Heart left ventricle (tissue), 16 donors: ENCODE measurements at regions not wholly inside any gene's neighbourhood (a gene's known extent, or its start where the extent isn't known, plus 50 kb on each side); places are given as distances from the start of the nearest gene placed in this dataset.
A peak's percentile ranks its signal among the peaks of the same experiment; 100 is the strongest.

Experiments
- ATAC-seq, 4 donors: fragments of 200-7000 bp; cut with Tn5 transposase; one replicate each; pipeline ENCODE4 v1.9.1; 2020 to 2022; ENCODE audit warnings: moderate library complexity in 4 of 4, mild to moderate bottlenecking in 3 of 4, moderate number of reproducible peaks in 1 of 4
- DNase-seq, 5 donors: peaks; one replicate each; pipeline ENCODE4 v3.0.0-alpha.2; 2020
- H3K27ac ChIP-seq, 12 donors: fragments of 200-600 bp; sonication (generic) in 4 of 12; one replicate each; pipeline versions ENCODE4 v1.5.0 to v1.8.0; 2016 to 2022; ENCODE audit warnings: mild to moderate bottlenecking in 2 of 12
- H3K27me3 ChIP-seq, 9 donors: fragments of 200-600 bp; sonication (generic) in 2 of 9; one replicate each; pipeline versions ENCODE4 v1.5.1 to v1.8.0; 2016 to 2022; ENCODE audit warnings: mild to moderate bottlenecking in 3 of 9
- H3K36me3 ChIP-seq, 9 donors: fragments of 200-600 bp; sonication (generic) in 2 of 9; one replicate each; pipeline versions ENCODE4 v1.5.0 to v1.8.0; 2018 to 2022; ENCODE audit warnings: mild to moderate bottlenecking in 2 of 9
- H3K4me1 ChIP-seq, 12 donors: fragments of 200-600 bp; sonication (generic) in 4 of 12; one replicate each; pipeline versions ENCODE4 v1.5.0 to v1.8.0; 2016 to 2022; ENCODE audit warnings: mild to moderate bottlenecking in 3 of 12
- H3K4me3 ChIP-seq, 12 donors: fragments of 200-600 bp; sonication (generic) in 4 of 12; one replicate each; pipeline versions ENCODE4 v1.5.0 to v1.8.0; 2017 to 2022; ENCODE audit warnings: mild to moderate bottlenecking in 9 of 12, moderate library complexity in 4 of 12
- H3K9me3 ChIP-seq, 12 donors: fragments of 200-600 bp; sonication (generic) in 4 of 12; one replicate each; pipeline versions ENCODE4 v1.5.0 to v1.8.0; 2016 to 2022; ENCODE audit warnings: mild to moderate bottlenecking in 1 of 12
- POLR2A ChIP-seq, 2 donors: fragments of 450-650 bp; IDR thresholded peaks; one replicate each; pipeline ENCODE4 v1.6.1; 2017; ENCODE audit warnings: antibody characterized with exemption in 2 of 2, mild to moderate bottlenecking in 2 of 2, moderate library complexity in 2 of 2
- WGBS, 4 donors: extraction: QIAGEN DNeasy Blood & Tissue Kit in 2 of 4; methylation state at CpG; one replicate each; pipeline versions ENCODE4 v1.1.5 to v1.1.7; 2013 to 2018; 5-methylcytosine and 5-hydroxymethylcytosine counted together
- intact Hi-C, 10 donors: fragments of 100-400 bp; cut with DNase I; formaldehyde crosslinking; loops; one replicate each; pipeline versions ENCODE4 v1.11.1 to v1.14.2; 2022
- TF ChIP-seq, protein P1 (sequence below), 12 donors: fragments of 200-600 bp; sonication (generic) in 4 of 12; IDR thresholded peaks; one replicate each; pipeline versions ENCODE4 v1.5.0 to v1.8.0; 2018 to 2022; ENCODE audit warnings: antibody characterized with exemption in 12 of 12, mild to moderate bottlenecking in 5 of 12
- donor health status: ischemic (EF 13 %, LVEDD 7.1; RV severe dilation, severe dysfunction).
- donor health status: healthy with polysubstance abuse.
- donor health status: DM: no; HTN: yes; CAD: no.
- donor health status: DM: no; HTN: no; CAD: no.
- donor health status: ischemic (EF 25% LVEDD 6.9; RV normal size, moderate dysfunction).
- donor health status: ischemic (EF 25% LVEDD 5.7; RV mildly dilated, moderate dysfunction).
- donor health status: healthy.
- donor health status: DM: yes; HTN: yes; CAD: no.
- donor health status: ischemic (EF 35%, LVEDD 5.7; RV mildly dilated, moderate dysfunction).
- donor health status: nonischemic (EF 11% LVEDD 7.7; RV severe dilation, severe dysfunction).
- donor health status: DM: yes; HTN: yes; CAD: no.
- donor health status: PGD.
- donor health status: ischemic (EF 29% LVEDD 5.4; RV normal size, mild dysfunction).
- donor health status: nonischemic (EF 23%, LVEDD 6.1; RV moderate dilation, normal function).

DNA sequence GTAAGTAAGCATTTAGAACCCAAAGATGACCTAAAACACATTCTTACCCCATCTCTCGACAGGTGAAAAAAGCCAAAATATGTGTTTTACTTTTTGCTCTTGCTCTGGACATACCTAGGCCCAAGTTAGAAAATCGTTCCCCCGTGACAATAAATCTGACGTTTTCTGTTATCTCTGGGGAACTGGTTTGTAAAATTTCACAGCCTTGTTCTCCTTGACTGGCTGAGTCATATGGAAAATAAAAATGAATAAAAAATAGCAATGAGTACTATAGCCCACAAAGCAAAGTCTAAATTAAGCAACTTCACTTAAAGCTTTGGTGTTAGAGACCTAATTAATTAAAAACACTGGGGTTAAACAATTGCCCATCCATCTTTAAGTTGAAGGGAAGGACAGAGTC, 286.9 kb upstream of the CLINT1 start:
- H3K27me3 ChIP-seq = no peaks in the 10 kb centered on the region
- no peak for ATAC-seq
- intact Hi-C loops = no loop called here
- H3K4me1 ChIP-seq = peaks cover 0 to 8% (median 0%) of the 10 kb centered on the region in 12 donors
- TF ChIP-seq POLR2A (IDR thresholded peaks at IDR 0.05) = no peak
- TF ChIP-seq, protein P1, sequence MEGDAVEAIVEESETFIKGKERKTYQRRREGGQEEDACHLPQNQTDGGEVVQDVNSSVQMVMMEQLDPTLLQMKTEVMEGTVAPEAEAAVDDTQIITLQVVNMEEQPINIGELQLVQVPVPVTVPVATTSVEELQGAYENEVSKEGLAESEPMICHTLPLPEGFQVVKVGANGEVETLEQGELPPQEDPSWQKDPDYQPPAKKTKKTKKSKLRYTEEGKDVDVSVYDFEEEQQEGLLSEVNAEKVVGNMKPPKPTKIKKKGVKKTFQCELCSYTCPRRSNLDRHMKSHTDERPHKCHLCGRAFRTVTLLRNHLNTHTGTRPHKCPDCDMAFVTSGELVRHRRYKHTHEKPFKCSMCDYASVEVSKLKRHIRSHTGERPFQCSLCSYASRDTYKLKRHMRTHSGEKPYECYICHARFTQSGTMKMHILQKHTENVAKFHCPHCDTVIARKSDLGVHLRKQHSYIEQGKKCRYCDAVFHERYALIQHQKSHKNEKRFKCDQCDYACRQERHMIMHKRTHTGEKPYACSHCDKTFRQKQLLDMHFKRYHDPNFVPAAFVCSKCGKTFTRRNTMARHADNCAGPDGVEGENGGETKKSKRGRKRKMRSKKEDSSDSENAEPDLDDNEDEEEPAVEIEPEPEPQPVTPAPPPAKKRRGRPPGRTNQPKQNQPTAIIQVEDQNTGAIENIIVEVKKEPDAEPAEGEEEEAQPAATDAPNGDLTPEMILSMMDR (IDR thresholded peaks at IDR 0.05) = no peak
- no peaks in the 10 kb centered on the region for H3K9me3 ChIP-seq
- no peaks in the 10 kb centered on the region for H3K36me3 ChIP-seq
- DNase-seq = no peak
- peak overlapping the region in 1 of 12 donors; percentile 70 for H3K27ac ChIP-seq
- 83 to 86% (median 85%) methylated on average over 4 of the region's 4 CpGs for WGBS, 4 donors
- no peak overlapping the region for H3K4me3 ChIP-seq

DNA sequence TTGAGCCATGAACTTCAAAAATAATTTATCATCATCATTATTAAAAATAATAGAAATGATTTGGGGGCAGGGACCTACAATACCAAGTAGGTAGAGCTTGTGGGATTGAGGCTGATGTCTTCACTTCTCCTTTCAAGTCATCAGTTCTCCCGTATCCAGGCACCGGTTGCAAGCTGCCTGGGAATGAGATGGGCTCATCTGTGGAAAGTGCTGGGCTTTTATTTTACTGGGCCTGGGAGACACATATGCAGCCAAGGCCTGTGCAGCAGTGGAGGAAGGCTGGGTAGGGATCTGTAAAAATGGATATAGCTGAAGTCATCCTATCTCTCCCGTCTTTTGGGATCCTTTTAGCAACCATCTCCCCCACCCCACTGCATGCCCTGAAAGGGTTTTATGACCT, 284.1 kb upstream of the CLINT1 start:
- H3K9me3 ChIP-seq = no peaks in the 10 kb centered on the region
- ATAC-seq (no peak), DNase-seq (no peak)
- 60 to 63% (median 62%) methylated on average over 3 of the region's 3 CpGs for WGBS, 4 donors
- no peaks in the 10 kb centered on the region for H3K36me3 ChIP-seq
- no peak overlapping the region for H3K4me3 ChIP-seq
- H3K27ac ChIP-seq = no peak overlapping the region
- TF ChIP-seq, protein P1 (IDR thresholded peaks at IDR 0.05) = no peak
- no peak for TF ChIP-seq POLR2A (IDR thresholded peaks at IDR 0.05)
- H3K4me1 ChIP-seq = peaks cover 0 to 18% (median 0%) of the 10 kb centered on the region in 12 donors
- intact Hi-C loops = no loop called here
- H3K27me3 ChIP-seq = no peaks in the 10 kb centered on the region

DNA sequence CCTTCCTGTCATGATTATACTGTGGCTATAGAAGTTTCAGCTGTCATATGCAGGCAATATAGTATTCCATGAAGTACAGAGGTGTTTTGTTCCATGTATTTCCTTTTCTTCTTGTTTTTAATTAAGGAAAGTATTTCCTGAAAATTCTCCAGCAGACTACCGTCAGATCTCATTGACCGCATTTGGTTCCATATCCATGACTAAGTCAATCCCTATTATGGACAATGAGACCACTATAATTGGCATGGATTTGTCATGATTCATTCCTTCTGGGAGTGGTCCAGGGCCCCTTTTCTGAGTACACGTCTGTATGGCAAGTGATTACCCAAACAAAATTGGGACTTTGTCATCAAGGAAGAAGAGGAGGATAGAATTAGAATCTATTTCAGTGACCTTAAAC, 283.2 kb upstream of the CLINT1 start:
- no peak for DNase-seq
- H3K27ac ChIP-seq = no peak overlapping the region
- peaks cover 0 to 18% (median 0%) of the 10 kb centered on the region in 12 donors for H3K4me1 ChIP-seq
- ATAC-seq = no peak
- intact Hi-C loops = no loop called here
- 67 to 81% (median 75%) methylated on average over 3 of the region's 3 CpGs for WGBS, 4 donors
- H3K27me3 ChIP-seq = no peaks in the 10 kb centered on the region
- no peak overlapping the region for H3K4me3 ChIP-seq
- TF ChIP-seq, protein P1 (IDR thresholded peaks at IDR 0.05) = no peak
- TF ChIP-seq POLR2A (IDR thresholded peaks at IDR 0.05) = no peak
- no peaks in the 10 kb centered on the region for H3K36me3 ChIP-seq
- H3K9me3 ChIP-seq = no peaks in the 10 kb centered on the region

DNA sequence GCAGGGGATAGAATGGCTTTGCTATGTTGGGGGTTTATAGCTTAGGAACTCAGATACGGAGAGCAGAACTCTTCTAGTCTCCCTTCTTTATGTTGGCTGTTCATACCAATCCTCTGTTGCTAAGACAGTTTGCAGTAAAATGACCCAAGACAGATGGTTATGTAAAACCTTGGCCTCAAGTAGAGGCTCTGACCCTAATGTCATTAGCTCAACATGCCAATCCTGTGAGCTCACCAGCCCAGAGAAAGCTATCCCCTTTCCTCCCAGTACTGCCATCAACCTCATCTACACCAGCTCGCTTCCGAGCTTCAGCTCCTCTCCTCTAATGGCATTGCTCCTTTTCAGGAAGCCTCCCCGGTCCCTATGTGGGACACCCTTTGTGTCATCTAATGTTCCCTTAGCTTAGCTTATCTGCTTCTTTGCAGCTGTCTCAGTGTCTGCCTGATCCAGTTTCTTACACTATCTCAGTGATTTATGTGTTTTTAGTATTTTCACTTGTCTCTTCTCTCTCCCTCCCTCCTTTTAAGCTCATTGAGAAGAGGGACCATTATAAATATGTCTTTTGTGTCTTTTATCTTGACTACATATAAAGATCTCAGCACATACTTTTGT, 281.3 kb upstream of the CLINT1 start:
- Histone ChIP-seq H3K27ac (peak overlapping the region in 4 of 12 donors; percentile 11 to 67 (median 42)), H3K4me1 (peaks cover 0 to 15% (median 0%) of the 10 kb centered on the region in 12 donors), H3K27me3 (no peaks in the 10 kb centered on the region), H3K36me3 (no peaks in the 10 kb centered on the region), H3K4me3 (no peak overlapping the region), H3K9me3 (no peaks in the 10 kb centered on the region)
- TF ChIP-seq, protein P1 (IDR thresholded peaks at IDR 0.05) = no peak
- TF ChIP-seq POLR2A (IDR thresholded peaks at IDR 0.05) = no peak
- DNase-seq = peak in 3 of 5 donors; percentile 19 to 45 (median 41)
- whole genome bisulfite sequencing, 4 donors = 65 to 80% (median 71%) methylated on average over 4 of the region's 4 CpGs
- peak; percentile 42 to 86 (median 72) for ATAC-seq
- intact Hi-C loops = no loop called here
